ENCODE measurements at regions not wholly inside any gene's neighbourhood (a gene's known extent, or its start where the extent isn't known, plus 50 kb on each side); places are given as distances from the start of the nearest gene placed in this dataset.

DNA sequence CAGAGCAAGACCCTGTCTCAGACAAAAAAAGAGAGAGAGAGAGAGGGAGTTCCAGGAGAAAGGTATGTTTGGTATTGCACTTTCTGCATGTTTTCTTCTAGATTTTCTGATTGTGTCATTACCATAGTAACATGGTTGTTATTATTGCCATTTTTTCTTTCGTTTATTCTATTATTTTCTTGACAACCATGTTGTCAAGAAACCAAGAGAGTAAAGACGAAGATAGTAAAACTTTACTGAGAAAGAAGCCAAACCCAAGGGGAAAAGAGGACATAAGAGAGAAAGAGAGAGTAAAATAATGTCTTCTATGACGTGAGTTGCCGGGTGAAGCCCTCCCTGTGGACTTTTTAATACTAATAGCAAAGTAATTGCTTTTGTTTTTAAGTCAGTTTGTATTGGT is 1186.0 kb upstream of the SEL1L start:
- TF ChIP-seq, protein P1, sequence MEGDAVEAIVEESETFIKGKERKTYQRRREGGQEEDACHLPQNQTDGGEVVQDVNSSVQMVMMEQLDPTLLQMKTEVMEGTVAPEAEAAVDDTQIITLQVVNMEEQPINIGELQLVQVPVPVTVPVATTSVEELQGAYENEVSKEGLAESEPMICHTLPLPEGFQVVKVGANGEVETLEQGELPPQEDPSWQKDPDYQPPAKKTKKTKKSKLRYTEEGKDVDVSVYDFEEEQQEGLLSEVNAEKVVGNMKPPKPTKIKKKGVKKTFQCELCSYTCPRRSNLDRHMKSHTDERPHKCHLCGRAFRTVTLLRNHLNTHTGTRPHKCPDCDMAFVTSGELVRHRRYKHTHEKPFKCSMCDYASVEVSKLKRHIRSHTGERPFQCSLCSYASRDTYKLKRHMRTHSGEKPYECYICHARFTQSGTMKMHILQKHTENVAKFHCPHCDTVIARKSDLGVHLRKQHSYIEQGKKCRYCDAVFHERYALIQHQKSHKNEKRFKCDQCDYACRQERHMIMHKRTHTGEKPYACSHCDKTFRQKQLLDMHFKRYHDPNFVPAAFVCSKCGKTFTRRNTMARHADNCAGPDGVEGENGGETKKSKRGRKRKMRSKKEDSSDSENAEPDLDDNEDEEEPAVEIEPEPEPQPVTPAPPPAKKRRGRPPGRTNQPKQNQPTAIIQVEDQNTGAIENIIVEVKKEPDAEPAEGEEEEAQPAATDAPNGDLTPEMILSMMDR (IDR thresholded peaks at IDR 0.05; ENCODE audit: borderline replicate concordance, extremely low read depth, low read length, poor library complexity, severe bottlenecking): no peak
- no peak for TF ChIP-seq EZH2 (IDR thresholded peaks at IDR 0.05; ENCODE audit: borderline replicate concordance, low read depth, low read length, severe bottlenecking)

Data from DND-41 (cell line).